ENCODE measurements at regions not wholly inside any gene's neighbourhood (a gene's known extent, or its start where the extent isn't known, plus 50 kb on each side); places are given as distances from the start of the nearest gene placed in this dataset.

DNA sequence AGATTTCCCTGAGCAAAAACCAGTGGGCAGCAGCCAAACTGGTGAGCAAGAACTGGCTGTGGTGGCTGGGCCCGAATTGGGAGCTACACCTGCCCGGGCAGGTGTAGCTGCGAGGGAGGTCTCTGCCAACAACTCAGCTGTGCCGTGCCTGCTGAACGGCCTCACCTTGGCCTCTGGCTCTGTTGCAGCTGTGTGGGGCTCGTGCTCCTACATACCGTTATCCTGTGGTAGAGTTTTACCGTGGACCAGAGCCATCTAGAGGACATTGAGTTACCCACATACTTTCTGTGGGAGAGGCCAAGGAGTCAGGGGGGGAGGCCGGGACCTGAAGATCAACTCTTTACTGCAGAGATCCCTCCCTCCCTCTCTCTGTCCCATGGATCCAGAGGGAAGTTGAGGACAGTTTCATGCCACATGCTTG, 113.2 kb downstream of the TM9SF2 start:
- TF ChIP-seq, protein P1, sequence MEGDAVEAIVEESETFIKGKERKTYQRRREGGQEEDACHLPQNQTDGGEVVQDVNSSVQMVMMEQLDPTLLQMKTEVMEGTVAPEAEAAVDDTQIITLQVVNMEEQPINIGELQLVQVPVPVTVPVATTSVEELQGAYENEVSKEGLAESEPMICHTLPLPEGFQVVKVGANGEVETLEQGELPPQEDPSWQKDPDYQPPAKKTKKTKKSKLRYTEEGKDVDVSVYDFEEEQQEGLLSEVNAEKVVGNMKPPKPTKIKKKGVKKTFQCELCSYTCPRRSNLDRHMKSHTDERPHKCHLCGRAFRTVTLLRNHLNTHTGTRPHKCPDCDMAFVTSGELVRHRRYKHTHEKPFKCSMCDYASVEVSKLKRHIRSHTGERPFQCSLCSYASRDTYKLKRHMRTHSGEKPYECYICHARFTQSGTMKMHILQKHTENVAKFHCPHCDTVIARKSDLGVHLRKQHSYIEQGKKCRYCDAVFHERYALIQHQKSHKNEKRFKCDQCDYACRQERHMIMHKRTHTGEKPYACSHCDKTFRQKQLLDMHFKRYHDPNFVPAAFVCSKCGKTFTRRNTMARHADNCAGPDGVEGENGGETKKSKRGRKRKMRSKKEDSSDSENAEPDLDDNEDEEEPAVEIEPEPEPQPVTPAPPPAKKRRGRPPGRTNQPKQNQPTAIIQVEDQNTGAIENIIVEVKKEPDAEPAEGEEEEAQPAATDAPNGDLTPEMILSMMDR (conservative IDR thresholded peaks at IDR 0.05), result no peak
- TF ChIP-seq ZFX (IDR thresholded peaks at IDR 0.05), result no peak

Measured in C4-2B (cell line).